Activated naive CD4-positive, alpha-beta T cell treated with anti-CD3 and anti-CD28 coated beads, Interleukin-2, amount 10 ng/mL, durations not matched to agents 7 days and 5 days (primary cell): ENCODE measurements at regions not wholly inside any gene's neighbourhood (a gene's known extent, or its start where the extent isn't known, plus 50 kb on each side); places are given as distances from the start of the nearest gene placed in this dataset.
"Not testable (repeated sequence)": the region's sequence is repeated elsewhere in the genome, so short reads cannot be mapped to it uniquely, and the experiment has no call there.

Experiments
- CTCF ChIA-PET: fragments of 350-600 bp; sonication (Branson Sonifier 250); formaldehyde crosslinking; loops from one replicate; lab custom pipeline; 2021; ENCODE audit warnings: antibody characterized with exemption; lab: Charles Lee
- DNase-seq: peaks from one replicate; pipeline ENCODE4 v3.0.0-alpha.2; 2020
- H3K27ac Mint-ChIP-seq: one replicate; pipeline ENCODE4 v1.8.0; 2021; ENCODE audit warnings: mild to moderate bottlenecking, moderate library complexity, mixed read lengths
- H3K27me3 Mint-ChIP-seq: one replicate; pipeline ENCODE4 v1.8.0; 2021; ENCODE audit warnings: mild to moderate bottlenecking, mixed read lengths
- H3K36me3 Mint-ChIP-seq: one replicate; pipeline ENCODE4 v1.8.0; 2021; ENCODE audit warnings: mixed read lengths
- H3K4me1 Mint-ChIP-seq: one replicate; pipeline ENCODE4 v1.8.0; 2021; ENCODE audit warnings: mixed read lengths
- H3K4me3 Mint-ChIP-seq: one replicate; pipeline ENCODE4 v1.8.0; 2021; ENCODE audit warnings: mild to moderate bottlenecking, moderate library complexity, mixed read lengths
- H3K9me3 Mint-ChIP-seq: one replicate; pipeline ENCODE4 v1.8.0; 2021; ENCODE audit warnings: mixed read lengths

- DNase-seq: no peak
- no peaks in the 10 kb centered on the region for H3K27me3 Mint-ChIP-seq
- H3K27ac Mint-ChIP-seq: no peak overlapping the region
- no peak overlapping the region for H3K4me3 Mint-ChIP-seq
- peaks cover 10% of the 10 kb centered on the region for H3K9me3 Mint-ChIP-seq
- CTCF ChIA-PET: no interaction called here
- peaks cover 7% of the 10 kb centered on the region for H3K36me3 Mint-ChIP-seq
- H3K4me1 Mint-ChIP-seq: peaks cover 3% of the 10 kb centered on the region
Observed at GRCh38 chr1:183753464-183753891, 51.4 kb upstream of the RGL1 start.

DNA sequence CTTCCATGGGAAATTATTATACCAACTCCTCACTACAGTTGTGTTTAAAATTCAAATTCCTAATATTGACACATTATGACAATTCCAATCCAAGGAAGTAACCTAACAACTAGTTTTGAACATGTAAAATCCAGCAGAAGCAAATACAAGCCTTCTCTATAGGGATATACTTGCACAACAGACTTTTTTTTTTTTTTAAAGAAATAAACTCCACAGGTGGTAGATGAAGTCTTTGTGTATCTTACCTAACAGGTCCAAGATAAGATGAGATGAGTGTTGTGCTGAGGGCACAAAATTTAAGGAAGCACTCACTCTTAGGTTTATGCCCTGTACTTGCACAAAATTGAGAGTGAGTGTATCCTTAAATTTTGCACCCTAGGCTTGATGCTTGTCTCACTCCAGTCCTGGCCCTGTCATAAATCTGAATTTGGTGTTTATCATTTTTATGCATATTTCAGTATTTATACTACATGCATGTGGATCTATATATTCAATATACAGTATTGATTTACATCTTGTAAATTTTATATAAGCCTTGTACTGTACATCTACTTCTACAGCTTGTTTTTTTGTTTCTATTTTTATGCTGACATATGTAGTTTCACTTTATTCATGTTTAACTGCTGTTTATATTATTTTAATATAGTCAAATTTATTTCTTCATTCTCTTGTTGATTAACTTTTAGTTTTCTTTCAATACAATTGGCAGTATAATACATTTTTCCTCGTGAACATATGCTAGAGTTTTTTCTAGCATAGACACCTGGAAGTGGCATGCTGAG, 60.6 kb upstream of the RGL1 start:
- Mint-ChIP-seq H3K27ac (no peak overlapping the region), H3K27me3 (no peaks in the 10 kb centered on the region), H3K9me3 (no peaks in the 10 kb centered on the region), H3K4me3 (no peak overlapping the region), H3K4me1 (no peaks in the 10 kb centered on the region), H3K36me3 (no peaks in the 10 kb centered on the region)
- CTCF ChIA-PET: interaction anchor here (0.7 kb wide), 1 partner anchor 46 kb away, joined by 3 read pairs; no protein-coding TSS in a partner anchor
- DNase-seq: no peak

- Mint-ChIP-seq H3K36me3 (no peaks in the 10 kb centered on the region), H3K4me3 (no peak overlapping the region), H3K27me3 (no peaks in the 10 kb centered on the region), H3K9me3 (no peaks in the 10 kb centered on the region), H3K4me1 (no peaks in the 10 kb centered on the region), H3K27ac (no peak overlapping the region)
- no peak for DNase-seq
- CTCF ChIA-PET: interaction anchor here (0.6 kb wide), 1 partner anchor 372 kb away, joined by 3 read pairs; no protein-coding TSS in a partner anchor
Observed at GRCh38 chr1:183742355-183742754, 62.6 kb upstream of the RGL1 start.

DNA sequence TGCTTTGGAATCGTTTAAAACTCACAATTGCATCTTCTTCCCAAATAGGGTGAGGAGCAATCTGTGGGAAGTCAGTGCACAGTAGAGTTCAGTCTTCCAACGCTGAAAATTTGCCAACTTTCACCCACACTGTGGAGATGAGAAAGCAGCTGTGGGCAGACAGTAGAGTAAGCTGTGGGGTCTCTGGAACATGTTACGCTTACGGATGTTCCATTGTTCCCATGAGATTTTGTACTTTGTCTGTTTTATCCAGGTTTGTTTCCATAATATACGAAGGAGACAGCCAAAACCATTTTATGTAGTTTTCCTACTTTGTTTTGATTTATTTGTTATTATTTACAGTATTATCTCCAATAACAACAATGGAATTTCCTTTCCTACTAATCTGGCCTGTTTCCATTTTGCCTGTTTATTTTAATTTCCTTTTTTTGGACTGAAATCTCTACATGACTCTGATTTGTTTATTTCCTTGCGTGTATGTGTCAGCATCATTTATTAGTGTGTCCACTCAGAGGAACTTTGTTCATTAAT, 65.1 kb upstream of the RGL1 start:
- CTCF ChIA-PET: no interaction called here
- Mint-ChIP-seq H3K27ac (no peak overlapping the region), H3K4me1 (no peaks in the 10 kb centered on the region), H3K4me3 (no peak overlapping the region), H3K9me3 (no peaks in the 10 kb centered on the region), H3K36me3 (no peaks in the 10 kb centered on the region), H3K27me3 (no peaks in the 10 kb centered on the region)
- no peak for DNase-seq

GRCh38 chr1:183739082-183739481, 65.8 kb upstream of the RGL1 start:
- Mint-ChIP-seq H3K9me3 (no peaks in the 10 kb centered on the region), H3K27ac (no peak overlapping the region), H3K4me1 (no peaks in the 10 kb centered on the region), H3K4me3 (no peak overlapping the region), H3K36me3 (no peaks in the 10 kb centered on the region), H3K27me3 (no peaks in the 10 kb centered on the region)
- no peak for DNase-seq
- CTCF ChIA-PET: interaction anchor here (1.2 kb wide), 1 partner anchor 176 kb away, joined by 3 read pairs; no protein-coding TSS in a partner anchor

DNA sequence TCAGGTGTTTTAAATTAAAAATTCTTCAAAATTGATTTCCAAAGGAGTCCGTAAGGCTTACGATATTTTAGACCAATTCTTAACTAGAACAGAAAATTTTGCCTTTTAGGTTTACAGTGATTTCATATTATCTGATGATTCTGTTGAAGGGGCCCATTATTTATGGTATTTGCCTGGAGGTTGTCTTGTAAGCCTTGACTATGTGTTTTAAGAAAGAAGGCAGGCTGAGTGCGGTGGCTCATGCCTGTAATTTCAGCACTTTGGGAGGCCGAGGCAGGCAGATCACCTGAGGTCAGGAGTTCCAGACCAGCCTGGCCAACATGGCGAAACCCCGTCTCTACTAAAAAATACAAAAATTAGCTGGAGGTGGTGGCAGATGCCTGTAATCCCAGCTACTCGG, 67.0 kb upstream of the RGL1 start:
- not testable (repeated sequence) for H3K27me3 Mint-ChIP-seq, H3K27ac Mint-ChIP-seq, DNase-seq, H3K4me3 Mint-ChIP-seq, H3K36me3 Mint-ChIP-seq, H3K4me1 Mint-ChIP-seq, H3K9me3 Mint-ChIP-seq
- CTCF ChIA-PET: interaction anchor here (1.2 kb wide), 1 partner anchor 178 kb away, joined by 3 read pairs; no protein-coding TSS in a partner anchor

GRCh38 chr1:183736343-183736742, 68.6 kb upstream of the RGL1 start:
- CTCF ChIA-PET: no interaction called here
- no peak overlapping the region for H3K27ac Mint-ChIP-seq
- no peaks in the 10 kb centered on the region for H3K9me3 Mint-ChIP-seq
- H3K27me3 Mint-ChIP-seq: no peaks in the 10 kb centered on the region
- no peaks in the 10 kb centered on the region for H3K36me3 Mint-ChIP-seq
- H3K4me3 Mint-ChIP-seq: no peak overlapping the region
- no peaks in the 10 kb centered on the region for H3K4me1 Mint-ChIP-seq
- DNase-seq: no peak

GRCh38 chr1:183735069-183735860, 69.7 kb upstream of the RGL1 start:
- Mint-ChIP-seq H3K4me1 (no peaks in the 10 kb centered on the region), H3K27me3 (no peaks in the 10 kb centered on the region)

GRCh38 chr1:183734543-183735036, 70.3 kb upstream of the RGL1 start:
- Mint-ChIP-seq H3K27me3 (no peaks in the 10 kb centered on the region), H3K4me3 (no peak overlapping the region), H3K9me3 (no peaks in the 10 kb centered on the region), H3K4me1 (no peaks in the 10 kb centered on the region), H3K27ac (no peak overlapping the region), H3K36me3 (no peaks in the 10 kb centered on the region)
- CTCF ChIA-PET: no interaction called here
- DNase-seq: no peak

More at GRCh38 chr1:183735069-183735860, 69.7 kb upstream of the RGL1 start:
- Mint-ChIP-seq H3K36me3 (no peaks in the 10 kb centered on the region), H3K4me3 (no peak overlapping the region), H3K9me3 (no peaks in the 10 kb centered on the region), H3K27ac (no peak overlapping the region)
- CTCF ChIA-PET: no interaction called here
- DNase-seq: no peak

DNA sequence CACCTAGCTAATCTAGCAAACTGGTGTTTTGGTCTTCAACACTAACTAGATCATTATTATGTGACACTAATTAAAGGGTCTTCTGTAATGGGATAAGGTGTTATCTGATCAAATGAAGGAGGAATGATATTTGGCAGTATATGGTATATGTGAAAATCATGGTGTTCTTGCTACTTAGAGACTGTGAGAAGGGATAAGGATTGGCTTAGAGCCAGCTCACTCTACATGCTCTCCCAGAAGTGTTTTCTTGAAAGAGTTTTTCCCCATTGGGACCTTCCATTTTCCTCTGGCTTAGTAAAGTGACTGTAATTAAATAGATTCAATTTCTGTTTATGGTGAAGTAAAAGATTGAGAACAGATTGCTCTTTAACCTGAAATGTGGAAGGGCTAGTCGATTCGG, 71.2 kb upstream of the RGL1 start:
- Mint-ChIP-seq H3K4me1 (no peaks in the 10 kb centered on the region), H3K9me3 (no peaks in the 10 kb centered on the region), H3K36me3 (no peaks in the 10 kb centered on the region), H3K27ac (no peak overlapping the region), H3K27me3 (no peaks in the 10 kb centered on the region), H3K4me3 (no peak overlapping the region)
- CTCF ChIA-PET: no interaction called here
- no peak for DNase-seq

DNA sequence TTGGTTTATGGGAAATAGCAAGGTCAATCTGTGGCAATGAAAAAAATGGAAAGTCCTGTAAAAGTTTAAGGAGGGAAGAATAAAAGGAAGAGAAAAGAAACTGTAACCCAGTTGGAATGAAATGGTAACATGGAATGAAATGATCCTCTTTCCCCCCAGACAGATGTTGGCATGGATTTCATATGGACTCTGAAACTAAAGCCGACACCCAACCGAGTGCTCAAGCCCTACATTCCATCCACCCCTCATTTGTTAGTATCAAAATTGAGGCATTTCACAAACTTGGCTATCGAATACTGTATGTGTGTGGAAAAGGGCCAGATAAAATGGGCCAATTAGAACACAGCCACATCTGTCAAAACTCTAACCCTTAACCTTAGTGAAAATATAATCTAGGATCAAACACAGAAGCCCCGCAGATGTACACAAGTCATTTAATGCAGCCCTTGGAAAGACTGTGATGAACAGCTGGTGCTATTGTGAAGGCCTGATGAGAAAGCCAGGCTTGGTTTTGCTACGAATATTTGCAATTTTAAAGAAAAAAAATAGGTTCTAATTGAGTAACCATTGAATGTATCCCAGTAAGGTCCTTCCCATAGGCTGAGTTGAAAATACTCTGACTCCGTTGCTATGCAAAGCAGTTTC, 72.6 kb upstream of the RGL1 start:
- Mint-ChIP-seq H3K9me3 (no peaks in the 10 kb centered on the region), H3K36me3 (no peaks in the 10 kb centered on the region), H3K27ac (no peak overlapping the region), H3K4me3 (no peak overlapping the region), H3K4me1 (no peaks in the 10 kb centered on the region), H3K27me3 (no peaks in the 10 kb centered on the region)
- CTCF ChIA-PET: no interaction called here
- DNase-seq: no peak

DNA sequence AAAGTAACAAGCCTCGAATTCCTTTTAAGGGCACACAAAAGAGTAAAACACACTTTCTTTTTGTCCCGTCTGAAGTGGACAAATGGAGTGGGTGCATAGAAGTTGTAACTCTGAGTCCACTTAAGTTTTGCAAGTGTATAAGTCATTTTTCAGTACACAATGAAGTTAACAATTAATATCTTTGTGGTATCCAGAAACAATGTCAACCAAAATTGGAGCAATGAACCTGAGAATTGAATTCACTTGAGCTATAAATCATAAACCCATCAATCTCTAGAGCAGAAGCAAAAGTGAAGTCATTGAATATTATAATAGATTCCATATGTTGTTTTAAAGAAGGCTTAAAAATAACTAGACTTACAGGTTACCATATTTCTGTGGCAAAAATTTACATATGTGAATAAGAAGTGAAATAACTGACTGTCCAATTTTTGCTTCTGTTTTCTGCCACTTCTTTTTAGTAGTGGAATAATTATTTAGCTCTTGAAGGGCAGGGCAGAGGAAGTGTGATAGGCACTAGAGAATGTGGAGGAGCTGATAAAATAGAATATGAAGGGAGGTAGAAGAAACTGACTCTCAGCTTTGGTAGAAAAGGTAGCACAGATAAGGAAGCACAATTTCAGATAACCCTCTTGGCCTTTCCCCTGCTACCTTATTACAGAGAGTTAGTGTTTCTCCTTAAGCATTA, 73.9 kb upstream of the RGL1 start:
- no peaks in the 10 kb centered on the region for H3K9me3 Mint-ChIP-seq
- DNase-seq: no peak
- no peaks in the 10 kb centered on the region for H3K4me1 Mint-ChIP-seq
- H3K27ac Mint-ChIP-seq: no peak overlapping the region
- no peaks in the 10 kb centered on the region for H3K36me3 Mint-ChIP-seq
- CTCF ChIA-PET: no interaction called here
- H3K27me3 Mint-ChIP-seq: no peaks in the 10 kb centered on the region
- H3K4me3 Mint-ChIP-seq: no peak overlapping the region

DNA sequence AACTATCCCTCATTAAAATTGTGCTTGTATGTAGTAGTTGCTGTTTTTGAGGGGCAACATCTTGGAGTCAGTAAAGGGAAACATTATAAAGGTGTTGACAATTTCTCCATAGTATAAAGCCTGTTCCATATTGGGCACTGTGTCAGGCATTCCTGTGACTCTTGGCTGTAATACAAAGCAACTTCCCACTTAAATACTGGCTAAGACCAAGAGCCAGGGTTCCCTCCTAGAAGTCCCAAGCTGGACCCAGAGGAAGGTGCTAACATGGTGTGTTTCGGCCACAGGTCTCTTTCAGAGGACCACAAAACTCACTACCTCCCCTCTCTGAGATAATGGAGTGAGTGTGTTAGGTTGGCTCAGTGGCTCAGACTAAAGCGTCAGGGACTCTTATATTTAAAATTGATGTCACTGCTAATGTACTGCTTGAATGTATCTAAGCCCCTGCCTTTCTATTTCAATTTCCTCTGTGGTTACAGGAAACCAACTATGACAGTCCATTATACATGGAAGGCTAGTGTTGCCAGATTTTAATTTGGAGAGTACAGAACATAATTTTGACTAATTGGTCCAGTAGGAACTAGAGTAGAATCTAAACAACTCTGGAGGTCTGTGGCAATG, 74.7 kb upstream of the RGL1 start:
- no peaks in the 10 kb centered on the region for H3K36me3 Mint-ChIP-seq
- H3K4me1 Mint-ChIP-seq: no peaks in the 10 kb centered on the region
- H3K27me3 Mint-ChIP-seq: no peaks in the 10 kb centered on the region
- no peaks in the 10 kb centered on the region for H3K9me3 Mint-ChIP-seq
- CTCF ChIA-PET: no interaction called here
- no peak for DNase-seq
- no peak overlapping the region for H3K4me3 Mint-ChIP-seq
- no peak overlapping the region for H3K27ac Mint-ChIP-seq
